ENCODE measurements at regions not wholly inside any gene's neighbourhood (a gene's known extent, or its start where the extent isn't known, plus 50 kb on each side); places are given as distances from the start of the nearest gene placed in this dataset.

DNA sequence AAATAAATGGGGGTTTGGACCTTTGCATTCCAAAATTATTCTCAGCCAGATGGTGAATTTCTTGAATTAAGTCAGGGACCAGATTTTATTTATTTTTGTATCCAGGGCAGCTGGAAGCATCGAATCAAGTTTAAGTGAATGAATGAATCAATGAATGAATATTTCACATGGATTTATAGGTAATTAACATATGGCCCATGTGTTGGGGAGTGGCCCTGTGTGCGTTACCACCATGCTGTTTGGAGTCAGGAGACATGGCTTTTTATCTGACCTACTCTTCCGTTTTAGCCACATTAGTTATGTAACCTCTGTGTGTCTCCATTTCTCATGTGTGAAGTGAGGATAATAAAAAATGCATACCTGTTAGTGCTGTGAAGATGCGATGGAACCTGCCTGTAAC lies 213.5 kb downstream of the CDH26 start:
- H2BK20ac ChIP-seq (ENCODE audit: low read depth, low read length), result no peak overlapping the region
- no peaks in the 10 kb centered on the region for H3K9me3 ChIP-seq (ENCODE audit: control insufficient read depth, insufficient read depth, low read length)
- no peak overlapping the region for H2BK15ac ChIP-seq (ENCODE audit: low read depth, low read length)
- POLR2A ChIA-PET (ENCODE audit: unreplicated experiment), result no interaction called here
- no peak overlapping the region for H2AK9ac ChIP-seq (replicated peaks; ENCODE audit: low read depth, low read length, poor library complexity)
- TF ChIP-seq, protein P1, sequence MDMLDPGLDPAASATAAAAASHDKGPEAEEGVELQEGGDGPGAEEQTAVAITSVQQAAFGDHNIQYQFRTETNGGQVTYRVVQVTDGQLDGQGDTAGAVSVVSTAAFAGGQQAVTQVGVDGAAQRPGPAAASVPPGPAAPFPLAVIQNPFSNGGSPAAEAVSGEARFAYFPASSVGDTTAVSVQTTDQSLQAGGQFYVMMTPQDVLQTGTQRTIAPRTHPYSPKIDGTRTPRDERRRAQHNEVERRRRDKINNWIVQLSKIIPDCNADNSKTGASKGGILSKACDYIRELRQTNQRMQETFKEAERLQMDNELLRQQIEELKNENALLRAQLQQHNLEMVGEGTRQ (IDR thresholded peaks at IDR 0.05; ENCODE audit: low read depth, low read length), result no peak
- TF ChIP-seq BHLHE40 (IDR thresholded peaks at IDR 0.05; ENCODE audit: low read depth, low read length), result no peak
- no peak for TF ChIP-seq POLR2A (IDR thresholded peaks at IDR 0.05; ENCODE audit: low read depth, low read length)
- no peak for TF ChIP-seq RCOR1 (IDR thresholded peaks at IDR 0.05; ENCODE audit: insufficient replicate concordance, low read length)
- TF ChIP-seq, protein P2, sequence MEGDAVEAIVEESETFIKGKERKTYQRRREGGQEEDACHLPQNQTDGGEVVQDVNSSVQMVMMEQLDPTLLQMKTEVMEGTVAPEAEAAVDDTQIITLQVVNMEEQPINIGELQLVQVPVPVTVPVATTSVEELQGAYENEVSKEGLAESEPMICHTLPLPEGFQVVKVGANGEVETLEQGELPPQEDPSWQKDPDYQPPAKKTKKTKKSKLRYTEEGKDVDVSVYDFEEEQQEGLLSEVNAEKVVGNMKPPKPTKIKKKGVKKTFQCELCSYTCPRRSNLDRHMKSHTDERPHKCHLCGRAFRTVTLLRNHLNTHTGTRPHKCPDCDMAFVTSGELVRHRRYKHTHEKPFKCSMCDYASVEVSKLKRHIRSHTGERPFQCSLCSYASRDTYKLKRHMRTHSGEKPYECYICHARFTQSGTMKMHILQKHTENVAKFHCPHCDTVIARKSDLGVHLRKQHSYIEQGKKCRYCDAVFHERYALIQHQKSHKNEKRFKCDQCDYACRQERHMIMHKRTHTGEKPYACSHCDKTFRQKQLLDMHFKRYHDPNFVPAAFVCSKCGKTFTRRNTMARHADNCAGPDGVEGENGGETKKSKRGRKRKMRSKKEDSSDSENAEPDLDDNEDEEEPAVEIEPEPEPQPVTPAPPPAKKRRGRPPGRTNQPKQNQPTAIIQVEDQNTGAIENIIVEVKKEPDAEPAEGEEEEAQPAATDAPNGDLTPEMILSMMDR (conservative IDR thresholded peaks at IDR 0.05; ENCODE audit: low read depth, low read length), result no peak
- no peak for TF ChIP-seq CEBPB (IDR thresholded peaks at IDR 0.05; ENCODE audit: low read depth, low read length)
- no peak for TF ChIP-seq CHD1 (IDR thresholded peaks at IDR 0.05; ENCODE audit: low read depth, low read length)
- no TSS peak for BruUV-seq (replicated peaks)
- no peak for ATAC-seq (ENCODE audit: low read depth)
- H4K91ac ChIP-seq (ENCODE audit: insufficient read depth, low read depth, low read length), result no peak overlapping the region
- CTCF ChIA-PET, result no interaction called here
- H4K8ac ChIP-seq (ENCODE audit: low read depth in 2 of 2, low read length in 2 of 2), result no peak overlapping the region
- H2BK5ac ChIP-seq (ENCODE audit: low read depth, low read length, poor library complexity, severe bottlenecking), result no peak overlapping the region
- no peak overlapping the region for H2BK120ac ChIP-seq (ENCODE audit: low read depth, low read length)
- in situ Hi-C loops (cut with MboI; ENCODE audit: low sequenced_read_pairs), result no loop called here
- no peaks in the 10 kb centered on the region for H3K36me3 ChIP-seq (ENCODE audit: control insufficient read depth, insufficient read depth, low read length)
- intact Hi-C loops (cut with micrococcal nuclease), result no loop called here
- H3K4me3 ChIP-seq (ENCODE audit: insufficient read depth, low read depth, low read length), result no peak overlapping the region
- H3K4ac ChIP-seq (ENCODE audit: low read depth, low read length), result no peak overlapping the region
- H3K18ac ChIP-seq (ENCODE audit: low read depth, low read length), result no peak overlapping the region
- no peaks in the 10 kb centered on the region for H3K4me1 ChIP-seq (ENCODE audit: control insufficient read depth, insufficient read depth, low read length)
- DNase-seq, result no peak
- no peaks in the 10 kb centered on the region for H4K20me1 ChIP-seq (ENCODE audit: insufficient read depth, low read length)
- no CpG with 5 or more reads among the region's 4 CpGs for WGBS, 2 experiments (ENCODE audit: extremely low coverage in 2 of 2, insufficient read length in 1 of 2)
- H3K23ac ChIP-seq (ENCODE audit: low read depth, low read length), result no peak overlapping the region
- H3K27ac ChIP-seq (ENCODE audit: insufficient read depth, low read length), result no peak overlapping the region
- no peaks in the 10 kb centered on the region for H3K79me1 ChIP-seq (ENCODE audit: low read depth in 1 of 2, low read length in 2 of 2)
- no peak overlapping the region for H2AFZ ChIP-seq (replicated peaks; ENCODE audit: low read length, poor library complexity)
- H2AK5ac ChIP-seq (ENCODE audit: low read depth, low read length), result no peak overlapping the region
- no peak overlapping the region for H3K56ac ChIP-seq (ENCODE audit: extremely low read depth, insufficient read depth, low read length)
- dilution Hi-C loops (cut with HindIII; ENCODE audit: low sequenced_read_pairs, unreplicated experiment), result no loop called here
- H3K14ac ChIP-seq (replicated peaks; ENCODE audit: low read depth, low read length), result no peak overlapping the region
- H3K4me2 ChIP-seq (ENCODE audit: low read depth, low read length), result no peak overlapping the region
- H4K5ac ChIP-seq (ENCODE audit: low read depth, low read length), result no peak overlapping the region
- no peaks in the 10 kb centered on the region for H3K9me1 ChIP-seq (ENCODE audit: insufficient read depth, low read length)
- H3K27me3 ChIP-seq (ENCODE audit: control insufficient read depth, insufficient read depth, low read length), result no peaks in the 10 kb centered on the region
- H3K9ac ChIP-seq (ENCODE audit: low read depth, low read length), result no peak overlapping the region
